ENCODE measurements at regions not wholly inside any gene's neighbourhood (a gene's known extent, or its start where the extent isn't known, plus 50 kb on each side); places are given as distances from the start of the nearest gene placed in this dataset.
"Not testable (repeated sequence)": the region's sequence is repeated elsewhere in the genome, so short reads cannot be mapped to it uniquely, and the experiment has no call there.

DNA sequence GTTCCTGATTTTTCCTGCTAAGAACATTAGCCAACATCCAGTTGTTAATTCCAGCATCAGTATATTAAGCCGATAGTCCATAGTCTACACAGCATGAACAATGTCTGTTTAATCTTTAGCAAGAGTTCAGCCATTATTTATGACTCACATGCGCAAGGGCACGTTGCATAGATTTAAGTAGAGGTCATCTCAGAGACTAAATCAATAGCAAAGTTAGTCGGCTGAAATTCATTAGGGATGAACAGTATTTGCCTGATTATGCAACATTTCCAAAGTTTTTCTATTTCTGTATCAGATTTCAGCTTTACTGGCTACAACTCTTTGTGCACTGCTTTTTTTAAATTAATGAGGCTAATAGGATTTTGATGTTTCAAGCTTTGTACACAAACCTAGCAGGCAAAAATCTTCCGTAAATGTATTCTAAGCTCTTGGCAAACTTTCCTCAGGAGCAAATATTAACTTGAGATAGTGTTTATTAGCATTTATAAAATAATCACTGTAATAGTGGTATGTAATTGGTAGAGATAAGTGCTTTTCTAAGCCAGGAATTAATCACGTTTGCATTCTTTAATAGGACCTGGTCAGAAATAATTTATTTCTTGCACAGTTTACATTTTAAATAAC is 578.7 kb upstream of the ID2 start:
- DNase-seq, result no peak

DNA sequence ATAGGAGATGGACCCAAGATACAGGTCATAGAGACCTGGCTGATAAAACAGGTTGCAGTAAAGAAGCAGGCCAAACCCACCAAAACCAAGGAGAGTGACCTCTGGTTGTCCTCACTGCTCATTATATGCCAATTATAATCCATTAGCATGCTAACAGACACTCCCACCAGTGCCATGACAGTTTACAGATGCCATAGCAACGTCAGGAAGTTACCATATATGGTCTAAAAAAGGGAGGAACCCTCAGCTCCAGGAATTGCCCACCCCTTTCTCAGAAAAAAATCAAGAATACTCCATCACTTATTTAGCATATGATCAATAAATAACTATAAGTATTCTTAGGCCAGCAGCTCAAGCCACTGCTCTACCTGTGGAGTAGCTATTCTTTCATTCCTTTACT is 574.7 kb upstream of the ID2 start:
- no peak for DNase-seq

DNA sequence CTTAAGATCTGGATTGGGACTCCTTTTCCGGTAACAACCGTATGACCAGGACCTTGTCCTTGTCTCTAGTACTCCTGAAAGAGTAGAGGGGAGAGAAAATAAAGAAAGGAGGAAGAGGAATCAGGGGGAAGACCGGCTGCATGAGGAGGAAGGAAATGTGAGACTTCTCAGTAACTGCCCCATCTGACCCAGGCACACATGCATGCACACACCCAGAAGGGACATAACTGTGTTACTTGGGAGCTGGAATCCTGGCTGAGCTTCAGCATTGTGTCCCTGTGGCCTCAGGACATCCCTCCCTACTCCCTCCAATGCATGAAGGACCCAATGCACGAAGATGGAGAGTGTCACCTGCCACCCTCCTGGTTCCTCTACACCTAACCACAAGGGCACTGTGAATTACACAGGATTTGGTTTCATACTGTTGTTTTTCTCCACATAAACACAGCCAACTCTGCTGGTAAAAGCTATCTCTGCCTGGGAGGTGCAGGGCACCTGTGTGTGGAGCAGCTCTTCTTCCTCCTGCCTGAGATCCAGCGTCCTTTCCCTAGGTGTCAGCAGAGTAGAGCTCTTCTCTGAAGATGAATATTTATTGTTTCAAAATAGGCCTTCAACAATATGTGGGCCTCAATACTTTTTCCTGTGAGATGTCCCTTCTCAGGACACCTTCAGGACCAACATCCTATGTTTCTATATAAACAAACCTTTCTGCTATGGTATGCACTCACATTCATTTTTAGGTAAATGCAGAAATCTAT is 574.1 kb upstream of the ID2 start:
- no peak for DNase-seq

DNA sequence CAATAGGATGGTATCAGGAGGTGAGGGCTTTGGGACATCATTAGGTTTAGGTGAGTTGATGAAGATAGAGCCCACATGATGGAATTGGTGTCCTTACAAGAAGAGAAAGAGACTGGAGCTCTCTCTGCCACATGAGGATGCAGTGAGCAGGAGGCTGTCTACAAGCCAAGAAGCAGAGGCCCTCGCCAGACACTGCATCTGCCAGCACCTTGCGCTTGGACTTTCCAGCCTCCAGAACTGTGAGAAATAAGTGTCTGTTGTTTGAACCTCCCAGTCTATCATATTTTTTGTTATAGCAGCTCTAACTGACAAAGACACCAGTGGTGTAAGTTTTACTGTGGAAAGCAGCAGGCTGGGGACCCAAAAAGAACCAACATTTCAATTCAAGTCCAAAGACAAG is 571.1 kb upstream of the ID2 start:
- DNase-seq, result no peak

DNA sequence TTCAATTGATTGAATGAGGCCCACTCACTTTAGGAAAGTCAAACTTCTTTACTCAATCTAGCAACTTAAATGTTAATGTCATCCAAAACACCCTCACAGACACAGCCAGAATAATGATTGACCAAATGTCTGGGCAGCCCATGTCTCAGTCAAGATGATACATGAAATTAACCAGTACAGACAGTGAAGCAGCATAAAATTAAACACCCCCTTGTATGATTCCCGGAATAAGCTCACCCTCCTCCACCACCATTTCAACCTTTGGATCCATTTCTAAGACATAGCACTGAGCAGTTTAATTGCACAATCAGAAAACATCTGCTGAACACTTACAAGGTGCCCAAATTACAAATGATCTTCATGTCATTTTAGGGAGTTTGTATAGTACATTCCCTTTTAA is 570.7 kb upstream of the ID2 start:
- DNase-seq, result no peak

DNA sequence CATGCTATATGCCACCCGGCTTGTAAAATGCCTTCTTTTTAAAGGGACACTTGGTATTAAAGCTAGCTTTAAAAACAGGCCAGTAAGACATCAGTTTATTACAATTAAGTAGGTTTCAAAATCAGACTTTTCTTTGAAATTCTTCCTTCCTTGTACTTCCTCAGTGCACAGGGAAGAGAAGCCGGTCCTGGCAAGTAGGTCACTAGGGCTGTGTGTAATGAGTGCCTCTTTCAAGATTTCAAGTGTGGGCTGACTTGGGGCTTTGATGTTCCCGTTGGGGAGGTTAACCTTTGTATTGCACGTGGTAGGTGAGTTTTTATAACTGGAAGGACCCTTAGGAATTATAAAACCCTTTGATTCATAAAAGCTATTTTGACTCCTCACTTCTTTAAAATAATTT is 566.4 kb upstream of the ID2 start:
- no peak for DNase-seq

DNA sequence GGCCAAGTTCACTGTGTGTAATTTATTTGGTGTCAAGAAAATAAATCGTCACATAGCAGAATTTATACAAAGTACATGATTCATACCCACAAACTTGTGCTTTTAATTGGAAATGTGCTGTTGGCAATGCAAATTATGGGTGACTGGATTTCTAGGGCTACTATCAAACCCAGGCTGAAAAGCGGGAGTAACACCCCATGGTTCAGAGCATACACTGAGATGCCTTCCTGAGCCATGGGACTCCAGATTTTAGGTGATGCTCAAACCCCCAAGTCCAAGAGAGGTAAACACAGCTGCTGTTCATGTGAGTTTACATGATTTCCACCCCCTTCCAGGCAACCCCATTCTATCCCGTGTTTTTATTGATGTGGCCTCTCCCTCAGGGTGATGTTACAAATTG is 565.9 kb upstream of the ID2 start:
- no peak for DNase-seq

DNA sequence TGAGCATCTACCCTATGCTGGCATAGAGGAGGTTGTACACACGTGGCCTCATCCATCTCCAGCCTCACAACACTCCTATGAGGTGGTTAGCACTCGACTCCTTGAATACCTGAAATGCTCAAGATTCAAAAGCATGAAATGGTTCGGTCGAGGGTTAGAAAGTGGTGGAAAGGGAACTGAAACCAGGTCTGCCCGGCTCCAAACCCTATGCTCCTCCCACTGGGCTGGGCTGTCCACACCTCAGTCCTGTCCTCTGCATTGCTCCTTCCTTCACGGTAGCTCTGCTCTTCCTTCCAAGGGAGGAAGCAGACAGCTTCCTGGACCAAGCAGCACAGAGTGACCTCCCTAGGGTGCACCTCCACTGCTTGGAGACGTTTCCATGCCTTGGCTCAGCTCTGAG is 565.2 kb upstream of the ID2 start:
- DNase-seq, result no peak

DNA sequence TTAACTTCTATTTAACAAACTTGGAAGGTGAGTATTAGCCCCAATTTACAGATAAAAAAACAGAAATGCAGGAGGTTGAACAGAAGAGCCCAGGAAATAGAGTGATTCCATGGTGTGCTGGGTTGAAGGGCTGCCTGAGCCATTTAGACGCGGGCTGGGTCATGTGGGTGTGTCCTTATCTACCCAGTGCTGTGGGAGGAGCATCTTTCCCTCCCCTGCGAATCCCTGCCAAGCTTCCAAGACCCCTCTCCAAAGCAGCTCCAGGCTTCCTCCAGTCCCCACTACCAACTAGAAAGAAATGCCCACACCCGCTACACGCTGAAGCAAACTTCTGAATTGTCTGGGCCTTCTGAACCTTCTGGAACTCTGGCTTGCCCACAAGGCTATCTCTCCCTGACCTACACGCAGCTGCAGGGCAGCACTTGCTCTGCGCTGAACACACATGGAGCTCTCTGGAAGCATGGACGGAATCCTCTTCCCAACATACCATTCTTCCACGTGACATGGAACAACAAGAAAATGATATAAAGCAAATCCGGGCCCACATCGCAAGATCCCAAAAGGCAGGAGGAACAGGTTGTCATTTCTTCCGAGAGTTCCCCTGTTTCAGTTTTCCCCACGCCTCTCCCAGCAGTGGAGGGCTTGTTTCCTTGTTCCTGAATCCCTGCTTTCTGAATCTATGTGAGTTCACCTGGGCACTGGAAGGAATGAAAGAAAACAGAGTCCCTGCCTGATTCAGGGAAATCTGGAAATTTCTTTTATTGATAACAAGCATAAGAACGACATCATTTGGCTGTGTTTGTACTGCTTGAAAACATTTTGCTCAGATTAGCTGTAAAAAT is 562.7 kb upstream of the ID2 start:
- no peak for DNase-seq

DNA sequence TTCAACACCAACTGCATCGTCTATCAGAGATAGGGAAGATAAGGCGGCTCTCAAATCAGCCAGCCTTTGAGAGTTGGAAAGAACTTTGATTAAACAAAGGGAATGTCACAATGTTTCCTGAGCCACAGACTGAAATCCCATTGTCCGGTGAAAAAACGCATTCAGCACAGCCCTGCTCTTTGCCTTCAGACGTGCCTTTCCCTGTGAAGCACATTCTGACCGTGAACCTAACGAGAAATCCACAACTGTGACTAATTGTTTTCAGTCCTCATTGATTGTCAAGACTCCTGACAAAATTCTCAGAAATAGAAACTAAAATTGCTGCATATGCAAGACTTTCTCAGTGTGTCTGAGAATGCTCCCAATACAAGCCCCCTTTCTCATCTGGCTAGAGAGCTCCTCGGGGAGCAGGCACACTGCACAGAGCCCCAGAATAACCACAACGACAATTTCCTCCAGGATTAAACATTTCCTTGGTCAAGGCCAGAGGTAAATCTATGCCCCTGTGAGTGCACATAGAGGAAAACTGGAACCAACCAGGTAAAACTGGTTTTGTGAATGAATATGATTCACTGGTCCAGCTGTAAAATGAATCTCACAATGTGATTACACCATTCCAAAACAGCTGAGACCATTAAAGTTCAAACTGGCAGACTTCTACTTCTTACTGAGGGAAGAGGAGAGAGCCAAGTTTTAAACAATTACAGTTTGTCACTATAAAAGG is 561.9 kb upstream of the ID2 start:
- DNase-seq, result no peak

DNA sequence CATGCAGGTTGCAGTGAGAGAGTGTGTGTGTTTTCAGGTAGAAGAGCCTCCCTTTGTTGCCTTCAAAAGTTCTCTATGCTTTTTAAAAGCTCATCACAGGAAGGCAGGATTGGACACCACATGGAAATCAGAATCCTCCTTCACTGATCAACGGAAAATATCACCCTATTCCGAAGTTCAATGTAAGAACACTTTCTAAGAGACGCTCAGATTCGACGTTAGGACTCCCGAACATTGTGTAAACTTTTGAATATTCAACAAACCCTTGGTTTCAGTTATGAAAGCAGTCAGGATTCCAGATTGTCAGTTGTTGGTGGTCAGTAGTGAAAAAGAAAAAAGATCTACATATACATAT is 561.4 kb upstream of the ID2 start:
- DNase-seq, result no peak

DNA sequence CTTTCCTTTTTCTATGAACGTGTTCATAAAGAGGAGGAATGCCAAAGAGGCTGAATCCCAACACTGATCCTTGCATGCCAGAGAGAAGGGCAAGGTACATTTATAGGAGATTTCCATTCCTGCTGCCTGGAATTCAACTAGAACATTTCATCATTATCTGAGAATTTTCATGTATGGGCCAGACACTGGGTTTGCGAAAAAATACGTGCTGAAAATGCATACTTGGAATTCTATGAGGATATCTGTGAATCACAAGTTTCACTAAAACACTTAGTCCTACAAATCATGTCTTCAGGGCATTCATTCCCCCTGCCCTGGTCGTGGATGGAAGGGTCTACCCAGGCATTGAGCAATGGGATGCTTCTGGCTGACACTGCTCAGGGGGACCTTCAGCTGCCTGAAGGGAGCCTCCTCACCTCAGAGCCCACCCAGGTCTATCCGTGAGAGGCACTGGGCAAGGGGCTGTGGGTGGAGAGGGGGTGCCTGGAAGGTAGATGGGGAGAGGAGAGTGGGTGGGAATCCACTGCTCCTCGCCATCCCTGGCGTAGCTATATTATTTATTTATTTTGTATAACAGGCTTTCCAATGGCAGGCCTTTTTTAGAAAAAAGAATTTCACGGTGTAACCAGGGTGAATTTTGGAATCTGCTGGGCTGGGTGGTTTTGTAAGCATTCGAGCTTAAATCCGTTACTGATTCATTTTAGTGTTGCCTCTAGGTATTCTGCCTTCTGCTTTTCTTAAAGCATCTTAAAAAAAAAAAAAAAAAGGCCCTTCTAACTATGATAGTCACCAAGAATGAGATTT is 560.6 kb upstream of the ID2 start:
- no peak for DNase-seq

DNA sequence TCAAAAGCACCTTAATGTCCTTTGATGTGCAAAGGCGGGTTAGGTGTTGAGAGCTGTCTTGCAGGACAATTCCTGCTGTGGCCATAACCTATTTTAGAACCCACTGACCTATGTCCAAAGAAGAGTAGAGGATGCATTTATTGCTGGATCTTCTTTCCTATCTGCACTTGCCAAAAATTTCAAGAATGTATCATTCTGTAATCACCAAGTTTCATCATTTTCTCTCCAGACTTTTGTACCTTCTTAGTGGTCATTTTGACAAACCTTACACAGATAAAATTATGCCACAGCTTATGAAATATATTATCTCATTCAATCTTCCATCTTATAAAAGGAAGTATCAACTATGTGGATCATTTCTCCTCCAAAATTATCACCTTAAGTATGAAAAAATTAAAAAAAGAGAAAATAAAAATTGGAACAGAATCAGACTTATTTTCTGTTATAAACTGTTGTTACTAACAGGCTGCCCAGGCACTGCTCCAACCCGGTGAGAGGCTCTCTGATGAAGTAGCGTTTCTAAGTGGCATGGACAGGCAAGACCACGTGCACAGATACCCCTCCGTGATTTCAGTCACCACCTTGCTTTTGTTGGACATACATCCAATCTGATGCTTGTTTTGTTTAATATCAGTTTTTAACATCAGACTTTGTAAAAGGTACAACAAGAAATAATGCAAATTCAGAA is 559.9 kb upstream of the ID2 start:
- DNase-seq, result no peak

DNA sequence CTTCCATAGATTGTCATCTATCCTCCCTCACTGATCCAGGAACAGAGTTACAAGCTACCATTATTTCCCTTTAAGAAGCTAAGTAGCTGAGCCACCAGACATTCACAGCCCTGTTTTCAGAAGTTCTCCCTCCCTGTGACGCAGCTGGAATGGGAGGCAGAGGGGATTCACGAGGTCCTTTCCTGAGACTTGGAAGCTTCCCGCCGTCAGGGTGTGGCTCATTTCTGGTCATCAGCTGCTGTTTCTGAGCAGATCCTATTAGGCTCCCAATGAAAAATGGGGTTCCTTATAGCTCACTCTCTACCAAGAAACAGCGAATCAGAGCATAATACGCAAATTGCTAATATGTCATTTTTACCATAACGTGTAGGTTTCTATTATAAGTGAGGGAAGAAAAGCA is 559.3 kb upstream of the ID2 start:
- no peak for DNase-seq

DNA sequence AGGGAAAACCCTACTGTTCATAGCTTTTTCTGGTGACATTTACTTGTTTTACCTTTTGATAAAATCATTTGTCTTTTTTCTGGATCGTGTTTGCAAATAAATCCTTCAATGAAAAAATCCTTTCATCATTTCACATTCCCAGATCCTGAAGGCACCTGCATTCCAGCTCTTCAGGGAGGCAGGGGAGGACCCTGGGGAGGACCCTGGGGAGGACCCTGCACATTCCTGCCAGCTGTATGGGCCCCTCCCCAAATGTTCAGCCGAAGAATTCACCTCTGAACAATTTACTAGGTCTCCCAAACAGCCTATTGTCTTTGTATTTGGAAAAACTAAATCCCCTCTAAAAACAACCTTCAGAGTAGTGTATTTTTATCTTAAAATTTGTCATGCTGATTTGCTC is 558.4 kb upstream of the ID2 start:
- no peak for DNase-seq

DNA sequence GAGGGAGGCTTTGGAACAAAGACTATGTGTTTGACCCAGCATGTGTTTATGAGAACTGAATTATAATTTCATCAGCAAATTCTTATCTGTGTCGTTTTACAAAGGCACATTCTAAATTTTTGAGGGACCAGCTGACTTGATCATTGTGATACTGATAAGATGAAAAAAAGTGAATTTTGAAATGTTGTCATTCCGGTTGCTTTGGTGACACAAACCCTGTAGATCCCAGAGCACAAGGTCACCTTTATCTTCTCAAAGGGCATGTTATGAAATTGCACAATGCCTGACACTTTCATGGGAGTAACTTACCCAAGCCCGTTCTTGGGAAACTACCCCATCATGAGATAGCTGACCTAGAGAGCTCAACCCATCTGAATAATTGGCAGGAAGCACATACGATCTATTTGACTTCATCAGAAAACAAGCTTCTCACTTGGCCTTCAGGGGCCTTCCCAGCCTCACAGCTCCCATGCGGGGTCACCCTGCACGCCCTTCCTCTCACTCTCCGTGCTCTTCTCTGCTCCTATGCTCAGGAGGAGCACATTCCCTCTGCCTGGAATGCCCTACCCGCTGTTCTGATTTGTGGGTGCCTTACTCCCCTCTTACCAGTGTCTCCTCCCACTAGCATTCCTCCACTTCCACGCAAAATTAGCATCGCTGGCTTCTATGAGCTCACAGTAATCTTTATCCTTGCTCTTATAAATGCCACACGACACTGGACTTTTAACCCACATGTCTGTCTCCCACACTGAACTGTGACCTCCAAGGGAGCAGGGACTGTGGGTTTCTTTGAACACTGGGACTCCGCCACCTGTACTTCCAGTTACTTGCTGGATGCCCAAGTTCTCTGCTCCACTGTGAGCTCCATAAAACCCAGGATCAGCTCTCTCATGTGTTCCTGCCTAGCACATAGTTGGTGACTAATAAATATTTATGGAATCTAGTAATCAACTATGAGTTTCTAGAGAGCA is 555.8 kb upstream of the ID2 start:
- DNase-seq, result no peak

DNA sequence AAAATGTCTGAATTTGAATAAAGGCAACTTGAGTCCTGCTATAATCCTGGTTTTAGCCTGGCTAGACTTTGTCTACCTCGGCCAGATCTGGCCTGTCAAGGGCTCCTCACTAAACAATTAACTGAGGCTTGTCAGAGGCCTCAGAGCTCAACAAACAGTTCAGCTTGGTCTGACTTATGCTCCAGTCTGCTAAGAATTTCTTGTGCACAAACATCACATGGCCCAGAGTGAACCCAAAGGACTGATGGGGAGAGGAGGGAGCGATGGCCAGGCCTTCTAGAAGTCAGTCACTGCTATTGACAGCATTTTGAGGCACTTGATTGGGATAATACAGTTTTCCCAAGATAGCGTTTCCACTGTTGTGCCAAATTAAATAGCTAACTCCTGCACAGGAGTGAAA is 555.1 kb upstream of the ID2 start:
- DNase-seq, result no peak

DNA sequence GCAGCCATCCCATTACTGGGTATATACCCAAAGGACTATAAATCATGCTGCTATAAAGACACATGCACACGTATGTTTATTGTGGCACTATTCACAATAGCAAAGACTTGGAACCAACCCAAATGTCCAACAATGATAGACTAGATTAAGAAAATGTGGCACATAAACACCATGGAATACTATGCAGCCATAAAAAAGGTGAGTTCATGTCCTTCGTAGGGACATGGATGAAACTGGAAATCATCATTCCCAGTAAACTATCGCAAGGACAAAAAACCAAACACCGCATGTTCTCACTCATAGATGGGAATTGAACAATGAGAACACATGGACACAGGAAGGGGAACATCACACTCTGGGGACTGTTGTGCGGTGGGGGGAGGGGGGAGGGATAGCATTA is 550.4 kb upstream of the ID2 start:
- not testable (repeated sequence) for DNase-seq

DNA sequence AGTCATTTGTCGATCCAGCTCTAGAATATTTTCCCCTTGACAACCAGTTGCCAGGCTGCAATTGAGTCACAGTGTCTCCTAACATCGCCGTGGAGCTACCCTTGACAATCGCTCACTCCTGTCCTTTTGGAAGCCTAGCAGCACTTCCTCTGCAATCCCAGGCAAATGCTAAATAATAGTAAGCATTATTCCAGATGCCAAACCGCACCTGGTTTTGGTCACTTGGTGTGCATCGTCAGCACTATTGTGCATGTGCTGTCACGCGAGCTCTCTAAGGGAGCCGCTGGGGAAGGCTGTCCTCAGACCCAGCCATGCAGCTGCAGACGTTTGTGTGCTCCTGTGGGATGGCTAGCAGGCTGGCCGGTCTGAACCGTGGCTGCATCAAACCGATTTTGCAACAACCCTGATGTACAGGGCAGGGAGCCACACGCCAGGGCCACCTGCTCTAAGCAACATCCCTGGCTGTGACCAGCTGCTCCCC is 549.5 kb upstream of the ID2 start:
- no peak for DNase-seq

DNA sequence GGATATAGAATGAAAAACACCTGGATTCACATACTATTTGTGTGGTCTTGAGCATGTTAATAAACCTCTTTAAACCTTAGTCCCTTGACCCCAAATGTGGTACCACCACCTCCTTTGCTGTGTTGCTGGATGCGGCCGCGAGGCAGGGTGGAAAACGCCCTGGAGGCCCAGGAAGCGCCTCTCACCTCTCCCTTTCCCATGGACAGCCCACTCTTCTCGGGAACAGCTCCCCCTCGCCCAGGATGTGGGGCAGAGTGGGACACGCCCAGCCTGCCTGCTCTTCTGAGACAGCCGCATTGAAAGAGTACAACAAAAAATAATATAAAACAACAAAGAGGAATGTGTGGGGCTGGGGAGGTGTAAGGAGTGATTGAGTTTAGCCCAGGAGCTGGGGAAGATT is 549.0 kb upstream of the ID2 start:
- DNase-seq, result no peak

DNA sequence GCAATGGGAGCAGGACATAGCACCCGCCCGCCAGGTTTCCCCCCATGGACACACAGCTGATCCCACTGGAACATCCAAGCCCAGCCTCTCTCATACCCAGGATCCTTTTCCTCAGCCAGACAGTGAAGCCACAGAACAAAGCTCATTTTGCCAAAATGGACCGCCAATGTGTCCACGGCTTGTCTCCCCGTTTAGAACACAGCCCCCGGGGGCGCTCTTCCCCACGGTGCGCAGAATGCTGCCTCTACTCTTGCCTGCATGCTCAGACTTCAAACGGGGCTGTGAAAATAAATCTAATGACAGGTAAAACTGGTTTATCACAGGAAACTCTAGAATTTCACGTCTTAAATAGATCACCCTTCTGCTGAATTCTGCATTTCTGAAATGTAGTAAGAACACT is 548.5 kb upstream of the ID2 start:
- DNase-seq, result no peak
